Neuronal stem cell (in vitro differentiated cells): ENCODE measurements at regions not wholly inside any gene's neighbourhood (a gene's known extent, or its start where the extent isn't known, plus 50 kb on each side); places are given as distances from the start of the nearest gene placed in this dataset.

Experiments used
- DNase-seq: peaks from one replicate; pipeline ENCODE4 v3.0.0-alpha.2; 2013; ENCODE audit warnings: low spot score
- H2AFZ ChIP-seq: one replicate; pipeline ENCODE4 v1.6.1; 2013; ENCODE audit warnings: mild to moderate bottlenecking, low read length, inconsistent platforms
- H2AK5ac ChIP-seq: 2 replicates; pipeline ENCODE4 v1.6.1; 2013; ENCODE audit warnings: low read depth, mild to moderate bottlenecking, inconsistent platforms, low read length, moderate library complexity, mixed read lengths
- H2BK120ac ChIP-seq: 2 replicates; pipeline ENCODE4 v1.6.1; 2013; ENCODE audit warnings: low read depth, mild to moderate bottlenecking, inconsistent platforms, low read length, moderate library complexity, mixed read lengths
- H2BK12ac ChIP-seq: one replicate; pipeline ENCODE4 v1.6.1; 2013; ENCODE audit warnings: low read length, inconsistent platforms
- H2BK15ac ChIP-seq: 2 replicates; pipeline ENCODE4 v1.6.1; 2013; ENCODE audit warnings: mild to moderate bottlenecking, low read length, inconsistent platforms, mixed read lengths
- H2BK5ac ChIP-seq: one replicate; pipeline ENCODE4 v1.6.1; 2013; ENCODE audit warnings: inconsistent platforms, mild to moderate bottlenecking, low read length, moderate library complexity
- H3K14ac ChIP-seq: one replicate; pipeline ENCODE4 v1.6.1; 2013; ENCODE audit warnings: low read length, inconsistent platforms
- H3K18ac ChIP-seq: 2 replicates; pipeline ENCODE4 v1.6.1; 2013; ENCODE audit warnings: low read length, inconsistent platforms
- H3K23ac ChIP-seq: 2 replicates; pipeline ENCODE4 v1.6.1; 2013; ENCODE audit warnings: low read depth, mild to moderate bottlenecking, mixed read lengths, low read length, inconsistent platforms; ENCODE audit not compliant: poor library complexity
- H3K27ac ChIP-seq: replicated peaks from 3 replicates; pipeline ENCODE4 v1.5.1; 2013; ENCODE audit warnings: low read length, inconsistent platforms
- H3K27me3 ChIP-seq, 3 experiments: 2 replicates each; pipeline ENCODE4 v1.6.1; 2013; ENCODE audit warnings: low read length in 3 of 3, mild to moderate bottlenecking in 2 of 3, inconsistent platforms in 1 of 3, low read depth in 1 of 3, mixed read lengths in 1 of 3, moderate library complexity in 1 of 3; ENCODE audit not compliant: control insufficient read depth in 3 of 3, insufficient read depth in 3 of 3
- H3K36me3 ChIP-seq, 2 donors: replicated peaks in 1 of 2; 2 replicates each; pipeline ENCODE4 v1.6.1; 2013; ENCODE audit warnings: low read length in 2 of 2; ENCODE audit not compliant: control insufficient read depth in 2 of 2, insufficient read depth in 2 of 2
- H3K4ac ChIP-seq: 2 replicates; pipeline ENCODE4 v1.6.1; 2013; ENCODE audit warnings: inconsistent platforms, mild to moderate bottlenecking, low read length, moderate library complexity
- H3K4me1 ChIP-seq, 2 donors: 1 replicate in 1 of 2; 2 replicates in 1 of 2; pipeline ENCODE4 v1.6.1; 2013; ENCODE audit warnings: low read length in 2 of 2, low read depth in 1 of 2; ENCODE audit not compliant: control insufficient read depth in 2 of 2, insufficient read depth in 1 of 2
- H3K4me2 ChIP-seq: one replicate; pipeline ENCODE4 v1.6.1; 2013; ENCODE audit warnings: mild to moderate bottlenecking, low read length, inconsistent platforms; ENCODE audit not compliant: insufficient read depth, poor library complexity, severe bottlenecking
- H3K4me3 ChIP-seq, 2 donors: 2 replicates each; pipeline ENCODE4 v1.5.1; 2013; ENCODE audit warnings: low read length in 2 of 2, mild to moderate bottlenecking in 2 of 2, inconsistent platforms in 1 of 2, moderate library complexity in 1 of 2
- H3K79me1 ChIP-seq: one replicate; pipeline ENCODE4 v1.6.1; 2013; ENCODE audit warnings: low read depth, mild to moderate bottlenecking, inconsistent platforms, low read length, moderate library complexity
- H3K9ac ChIP-seq: one replicate; pipeline ENCODE4 v1.6.1; 2013; ENCODE audit warnings: mild to moderate bottlenecking, low read depth, low read length, inconsistent platforms; ENCODE audit not compliant: poor library complexity
- H3K9me3 ChIP-seq, 2 donors: replicated peaks in 1 of 2; 2 replicates each; pipeline versions ENCODE3 to v1.6.1; 2013; ENCODE audit warnings: low read length in 2 of 2, mild to moderate bottlenecking in 2 of 2, inconsistent platforms in 1 of 2, low read depth in 1 of 2, mixed read lengths in 1 of 2, moderate library complexity in 1 of 2; ENCODE audit not compliant: control insufficient read depth in 2 of 2, insufficient read depth in 1 of 2
- H4K8ac ChIP-seq: one replicate; pipeline ENCODE4 v1.6.1; 2013; ENCODE audit warnings: low read depth, mild to moderate bottlenecking, inconsistent platforms, low read length, moderate library complexity
- H4K91ac ChIP-seq: one replicate; pipeline ENCODE4 v1.6.1; 2013; ENCODE audit warnings: low read length, low read depth, mild to moderate bottlenecking, inconsistent platforms; ENCODE audit not compliant: poor library complexity
- WGBS, 2 donors: extraction: QIAGEN DNeasy Blood & Tissue Kit; methylation state at CpG; one replicate each; pipeline ENCODE4 v1.1.7; 2013; ENCODE audit warnings: missing lambda C conversion rate in 2 of 2, mixed read lengths in 1 of 2; ENCODE audit not compliant: insufficient read length in 2 of 2, insufficient replicate concordance in 1 of 2; ENCODE audit errors: extremely low coverage in 2 of 2; 5-methylcytosine and 5-hydroxymethylcytosine counted together

- H3K27ac ChIP-seq = no peak overlapping the region
- no CpG with 5 or more reads among the region's 7 CpGs for WGBS, 2 donors
- H3K4me3 ChIP-seq = no peak overlapping the region
These were observed 73.0 kb upstream of the COX10 start for GRCh38 chr17:13996276-13996675.

GRCh38 chr17:13996748-13997147 lies 72.6 kb upstream of the COX10 start:
- Histone ChIP-seq H3K4ac (no peak overlapping the region), H3K23ac (no peak overlapping the region), H2AFZ (no peak overlapping the region), H3K18ac (no peak overlapping the region), H2BK12ac (no peak overlapping the region), H3K4me2 (no peak overlapping the region), H3K36me3 (peaks cover 0 to 4% of the 10 kb centered on the region in 2 donors), H3K14ac (no peak overlapping the region), H3K9ac (no peak overlapping the region), H3K79me1 (no peaks in the 10 kb centered on the region), H4K8ac (no peak overlapping the region), H3K4me3 (no peak overlapping the region), H2BK15ac (no peak overlapping the region), H2AK5ac (no peak overlapping the region), H3K4me1 (peaks cover 7 to 10% of the 10 kb centered on the region in 2 donors), H3K27ac (no peak overlapping the region), H4K91ac (no peak overlapping the region), H3K27me3 (no peaks in the 10 kb centered on the region), H2BK5ac (no peak overlapping the region), H3K9me3 (peaks cover 0 to 4% of the 10 kb centered on the region in 2 donors), H2BK120ac (no peak overlapping the region)
- WGBS, 2 donors = no CpG with 5 or more reads among the region's 3 CpGs
- no peak for DNase-seq

More at GRCh38 chr17:13996276-13996675, 73.0 kb upstream of the COX10 start:
- no peak overlapping the region for H2BK120ac ChIP-seq
- H2BK15ac ChIP-seq = no peak overlapping the region
- no peak overlapping the region for H3K9ac ChIP-seq
- H2BK5ac ChIP-seq = no peak overlapping the region
- H3K27me3 ChIP-seq = no peaks in the 10 kb centered on the region
- no peak overlapping the region for H3K23ac ChIP-seq
- H3K18ac ChIP-seq = no peak overlapping the region
- H3K4ac ChIP-seq = no peak overlapping the region
- no peaks in the 10 kb centered on the region for H3K9me3 ChIP-seq
- H2AFZ ChIP-seq = no peak overlapping the region
- no peaks in the 10 kb centered on the region for H3K79me1 ChIP-seq
- no peak overlapping the region for H3K14ac ChIP-seq
- DNase-seq = no peak
- H2BK12ac ChIP-seq = no peak overlapping the region
- H3K36me3 ChIP-seq = no peaks in the 10 kb centered on the region
- no peak overlapping the region for H4K91ac ChIP-seq
- H2AK5ac ChIP-seq = no peak overlapping the region
- no peak overlapping the region for H4K8ac ChIP-seq
- H3K4me2 ChIP-seq = no peak overlapping the region
- peaks cover 7 to 10% of the 10 kb centered on the region in 2 donors for H3K4me1 ChIP-seq

GRCh38 chr17:14004927-14005620 lies 64.2 kb upstream of the COX10 start:
- Histone ChIP-seq H3K9ac (no peak overlapping the region), H2BK15ac (no peak overlapping the region)
- no CpG with 5 or more reads among the region's 2 CpGs for WGBS, 2 donors

GRCh38 chr17:14006249-14006942 lies 62.9 kb upstream of the COX10 start:
- WGBS, 2 donors = no CpG with 5 or more reads among the region's 1 CpG
- Histone ChIP-seq H3K4me1 (no peaks in the 10 kb centered on the region), H4K91ac (no peak overlapping the region), H3K9me3 (peaks cover 0 to 3% of the 10 kb centered on the region in 2 donors), H3K9ac (no peak overlapping the region), H3K27me3 (no peaks in the 10 kb centered on the region), H3K4me3 (no peak overlapping the region), H4K8ac (no peak overlapping the region), H3K14ac (no peak overlapping the region), H3K18ac (no peak overlapping the region), H3K4ac (no peak overlapping the region), H2AFZ (no peak overlapping the region), H2BK5ac (no peak overlapping the region), H3K23ac (no peak overlapping the region), H3K27ac (no peak overlapping the region), H2AK5ac (no peak overlapping the region), H2BK15ac (no peak overlapping the region), H3K4me2 (no peak overlapping the region), H2BK120ac (no peak overlapping the region), H3K79me1 (no peaks in the 10 kb centered on the region), H2BK12ac (no peak overlapping the region), H3K36me3 (peaks cover 0 to 3% of the 10 kb centered on the region in 2 donors)
- no peak for DNase-seq

More at GRCh38 chr17:14004927-14005620, 64.2 kb upstream of the COX10 start:
- H2AFZ ChIP-seq = no peak overlapping the region
- no peak overlapping the region for H3K27ac ChIP-seq
- peaks cover 0 to 4% of the 10 kb centered on the region in 2 donors for H3K9me3 ChIP-seq
- H2BK120ac ChIP-seq = no peak overlapping the region
- H3K4me2 ChIP-seq = no peak overlapping the region
- no peak overlapping the region for H2BK5ac ChIP-seq
- H3K14ac ChIP-seq = no peak overlapping the region
- H3K4me1 ChIP-seq = no peaks in the 10 kb centered on the region
- no peak overlapping the region for H3K4ac ChIP-seq
- H3K79me1 ChIP-seq = no peaks in the 10 kb centered on the region
- no peak overlapping the region for H2AK5ac ChIP-seq
- no peak overlapping the region for H3K4me3 ChIP-seq
- no peak for DNase-seq
- H3K23ac ChIP-seq = no peak overlapping the region
- no peak overlapping the region for H2BK12ac ChIP-seq
- no peak overlapping the region for H3K18ac ChIP-seq
- H3K27me3 ChIP-seq = no peaks in the 10 kb centered on the region
- no peak overlapping the region for H4K8ac ChIP-seq
- H4K91ac ChIP-seq = no peak overlapping the region
- H3K36me3 ChIP-seq = peaks cover 0 to 4% of the 10 kb centered on the region in 2 donors
